ENCODE measurements at regions not wholly inside any gene's neighbourhood (a gene's known extent, or its start where the extent isn't known, plus 50 kb on each side); places are given as distances from the start of the nearest gene placed in this dataset.

DNA sequence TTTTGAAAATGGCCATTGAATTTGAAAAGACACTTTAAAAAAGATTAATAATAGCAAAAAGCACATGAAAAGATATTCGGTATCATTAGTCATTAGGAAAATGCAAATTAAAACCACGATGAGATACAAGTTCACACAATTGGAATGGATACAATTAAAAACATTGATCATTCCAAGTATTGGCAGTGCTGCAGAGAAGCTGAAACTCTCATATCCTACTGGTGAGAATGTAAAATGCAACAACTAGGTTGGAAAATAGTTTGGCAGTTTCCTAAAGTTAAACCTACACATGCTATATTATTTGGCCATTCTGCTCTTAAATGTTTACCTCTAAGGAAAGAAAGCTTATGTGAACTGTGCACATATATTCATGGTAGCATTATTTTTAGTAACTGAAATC is 838.7 kb upstream of the PRMT6 start:
- TF ChIP-seq, protein P1, sequence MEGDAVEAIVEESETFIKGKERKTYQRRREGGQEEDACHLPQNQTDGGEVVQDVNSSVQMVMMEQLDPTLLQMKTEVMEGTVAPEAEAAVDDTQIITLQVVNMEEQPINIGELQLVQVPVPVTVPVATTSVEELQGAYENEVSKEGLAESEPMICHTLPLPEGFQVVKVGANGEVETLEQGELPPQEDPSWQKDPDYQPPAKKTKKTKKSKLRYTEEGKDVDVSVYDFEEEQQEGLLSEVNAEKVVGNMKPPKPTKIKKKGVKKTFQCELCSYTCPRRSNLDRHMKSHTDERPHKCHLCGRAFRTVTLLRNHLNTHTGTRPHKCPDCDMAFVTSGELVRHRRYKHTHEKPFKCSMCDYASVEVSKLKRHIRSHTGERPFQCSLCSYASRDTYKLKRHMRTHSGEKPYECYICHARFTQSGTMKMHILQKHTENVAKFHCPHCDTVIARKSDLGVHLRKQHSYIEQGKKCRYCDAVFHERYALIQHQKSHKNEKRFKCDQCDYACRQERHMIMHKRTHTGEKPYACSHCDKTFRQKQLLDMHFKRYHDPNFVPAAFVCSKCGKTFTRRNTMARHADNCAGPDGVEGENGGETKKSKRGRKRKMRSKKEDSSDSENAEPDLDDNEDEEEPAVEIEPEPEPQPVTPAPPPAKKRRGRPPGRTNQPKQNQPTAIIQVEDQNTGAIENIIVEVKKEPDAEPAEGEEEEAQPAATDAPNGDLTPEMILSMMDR (IDR thresholded peaks at IDR 0.05; ENCODE audit: low read depth): no peak

GRCh38 chr1:106222403-106222802 is 834.1 kb upstream of the PRMT6 start:
- TF ChIP-seq, protein P1 (IDR thresholded peaks at IDR 0.05; ENCODE audit: low read depth): no peak

- TF ChIP-seq, protein P1 (IDR thresholded peaks at IDR 0.05; ENCODE audit: low read depth): no peak
These were observed 833.3 kb upstream of the PRMT6 start for GRCh38 chr1:106223213-106223612.

GRCh38 chr1:106224426-106224825 is 832.0 kb upstream of the PRMT6 start:
- TF ChIP-seq, protein P1 (IDR thresholded peaks at IDR 0.05; ENCODE audit: low read depth): no peak

- TF ChIP-seq, protein P1 (IDR thresholded peaks at IDR 0.05; ENCODE audit: low read depth): no peak
These were observed 831.1 kb upstream of the PRMT6 start for GRCh38 chr1:106225403-106225802.

- TF ChIP-seq, protein P1 (IDR thresholded peaks at IDR 0.05; ENCODE audit: low read depth): no peak
These were observed 829.9 kb upstream of the PRMT6 start for GRCh38 chr1:106226550-106226949.

GRCh38 chr1:106232128-106232527 is 824.3 kb upstream of the PRMT6 start:
- TF ChIP-seq, protein P1 (IDR thresholded peaks at IDR 0.05; ENCODE audit: low read depth): no peak
